ENCODE measurements at regions not wholly inside any gene's neighbourhood (a gene's known extent, or its start where the extent isn't known, plus 50 kb on each side); places are given as distances from the start of the nearest gene placed in this dataset.

- no peak for DNase-seq (ENCODE audit: low spot score)
Observed at GRCh38 chr10:78905015-78905956, 163.5 kb upstream of the ZMIZ1 start.

- no peak for DNase-seq (ENCODE audit: low spot score)
Observed at GRCh38 chr10:78905957-78906308, 162.8 kb upstream of the ZMIZ1 start.

GRCh38 chr10:78906734-78907390 lies 161.9 kb upstream of the ZMIZ1 start:
- DNase-seq (ENCODE audit: low spot score) = no peak

GRCh38 chr10:78907551-78908211 lies 161.1 kb upstream of the ZMIZ1 start:
- DNase-seq (ENCODE audit: low spot score) = no peak

GRCh38 chr10:78909221-78909620 lies 159.5 kb upstream of the ZMIZ1 start:
- DNase-seq (ENCODE audit: low spot score) = no peak

- no peak for DNase-seq (ENCODE audit: low spot score)
Observed at GRCh38 chr10:78910021-78910420, 158.7 kb upstream of the ZMIZ1 start.

GRCh38 chr10:78910476-78910875 lies 158.3 kb upstream of the ZMIZ1 start:
- DNase-seq (ENCODE audit: low spot score) = no peak

GRCh38 chr10:78910886-78911285 lies 157.9 kb upstream of the ZMIZ1 start:
- no peak for DNase-seq (ENCODE audit: low spot score)

GRCh38 chr10:78911533-78912340 lies 157.0 kb upstream of the ZMIZ1 start:
- DNase-seq (ENCODE audit: low spot score) = no peak

GRCh38 chr10:78912361-78913218 lies 156.2 kb upstream of the ZMIZ1 start:
- no peak for DNase-seq (ENCODE audit: low spot score)

- DNase-seq (ENCODE audit: low spot score) = no peak
Observed at GRCh38 chr10:78913219-78914059, 155.3 kb upstream of the ZMIZ1 start.

GRCh38 chr10:78914060-78914378 lies 154.7 kb upstream of the ZMIZ1 start:
- DNase-seq (ENCODE audit: low spot score) = no peak

- DNase-seq (ENCODE audit: low spot score) = no peak
Observed at GRCh38 chr10:78914502-78915189, 154.1 kb upstream of the ZMIZ1 start.

- DNase-seq (ENCODE audit: low spot score) = no peak
Observed at GRCh38 chr10:78915190-78915518, 153.6 kb upstream of the ZMIZ1 start.

- DNase-seq (ENCODE audit: low spot score) = no peak
Observed at GRCh38 chr10:78916227-78916626, 152.5 kb upstream of the ZMIZ1 start.

GRCh38 chr10:78919181-78919966 lies 149.4 kb upstream of the ZMIZ1 start:
- DNase-seq (ENCODE audit: low spot score) = no peak

- no peak for DNase-seq (ENCODE audit: low spot score)
Observed at GRCh38 chr10:78920011-78920410, 148.8 kb upstream of the ZMIZ1 start.

- DNase-seq (ENCODE audit: low spot score) = no peak
Observed at GRCh38 chr10:78921895-78922294, 146.9 kb upstream of the ZMIZ1 start.

Measured in hematopoietic multipotent progenitor cell treated with erythropoietin and hydrocortisone succinate and interleukin-3 and kit ligand, for 17 days (in vitro differentiated cells).